Stimulated activated naive CD8-positive, alpha-beta T cell treated with anti-CD3 and anti-CD28 coated beads, Interleukin-15, amount 100 ng/mL, for 72 hours (primary cell): ENCODE measurements at regions not wholly inside any gene's neighbourhood (a gene's known extent, or its start where the extent isn't known, plus 50 kb on each side); places are given as distances from the start of the nearest gene placed in this dataset.
"Not testable (repeated sequence)": the region's sequence is repeated elsewhere in the genome, so short reads cannot be mapped to it uniquely, and the experiment has no call there.

Source experiments
- ATAC-seq: fragments of 150-1000 bp; cut with Tn5 transposase; 2 replicates; pipeline ENCODE4 v1.10.0; 2021; ENCODE audit warnings: mild to moderate bottlenecking, moderate library complexity
- DNase-seq, 2 donors: peaks; one replicate each; pipeline ENCODE4 v3.0.0; 2021 to 2022
- H3K27ac Mint-ChIP-seq, 2 donors: one replicate each; pipeline ENCODE4 v1.8.0; 2022; ENCODE audit warnings: mild to moderate bottlenecking in 2 of 2, mixed read lengths in 2 of 2, moderate library complexity in 2 of 2
- H3K27me3 Mint-ChIP-seq: one replicate; pipeline ENCODE4 v1.8.0; 2022; ENCODE audit warnings: mixed read lengths
- H3K4me1 Mint-ChIP-seq: one replicate; pipeline ENCODE4 v1.8.0; 2022; ENCODE audit warnings: mild to moderate bottlenecking, mixed read lengths
- H3K4me3 Mint-ChIP-seq, 2 donors: one replicate each; pipeline ENCODE4 v1.8.0; 2022; ENCODE audit warnings: mild to moderate bottlenecking in 2 of 2, mixed read lengths in 2 of 2, moderate library complexity in 1 of 2
- H3K9me3 Mint-ChIP-seq, 2 donors: one replicate each; pipeline ENCODE4 v1.8.0; 2022; ENCODE audit warnings: mixed read lengths in 2 of 2

- H3K4me3 Mint-ChIP-seq, result no peak overlapping the region
- no peak for DNase-seq
- no peaks in the 10 kb centered on the region for H3K9me3 Mint-ChIP-seq
- peaks cover 48% of the 10 kb centered on the region for H3K4me1 Mint-ChIP-seq
- H3K27ac Mint-ChIP-seq, result no peak overlapping the region
- H3K27me3 Mint-ChIP-seq, result peaks cover 22% of the 10 kb centered on the region
- ATAC-seq, result peak; percentile 46
These were observed 59.0 kb downstream of the FASLG start for GRCh38 chr1:172717722-172718465.

GRCh38 chr1:172719066-172719627 is 60.2 kb downstream of the FASLG start:
- peaks cover 41% of the 10 kb centered on the region for H3K4me1 Mint-ChIP-seq
- H3K27me3 Mint-ChIP-seq, result peaks cover 22% of the 10 kb centered on the region
- no peak overlapping the region for H3K27ac Mint-ChIP-seq
- ATAC-seq (no peak), DNase-seq (no peak)
- H3K9me3 Mint-ChIP-seq, result no peaks in the 10 kb centered on the region
- H3K4me3 Mint-ChIP-seq, result no peak overlapping the region

- peak overlapping the region in 1 of 2 donors; percentile 5 for H3K4me3 Mint-ChIP-seq
These were observed 60.8 kb downstream of the FASLG start for GRCh38 chr1:172719694-172720138.

GRCh38 chr1:172720339-172720738 is 61.4 kb downstream of the FASLG start:
- no peaks in the 10 kb centered on the region for H3K9me3 Mint-ChIP-seq
- no peak for DNase-seq
- no peak overlapping the region for H3K27ac Mint-ChIP-seq
- ATAC-seq, result no peak
- no peak overlapping the region for H3K4me3 Mint-ChIP-seq
- H3K27me3 Mint-ChIP-seq, result peaks cover 21% of the 10 kb centered on the region
- H3K4me1 Mint-ChIP-seq, result peaks cover 52% of the 10 kb centered on the region

More at GRCh38 chr1:172719694-172720138, 60.8 kb downstream of the FASLG start:
- no peaks in the 10 kb centered on the region for H3K9me3 Mint-ChIP-seq
- H3K27me3 Mint-ChIP-seq, result peaks cover 22% of the 10 kb centered on the region
- peaks cover 47% of the 10 kb centered on the region for H3K4me1 Mint-ChIP-seq
- DNase-seq, result no peak
- H3K27ac Mint-ChIP-seq, result peak overlapping the region in 1 of 2 donors; percentile 29
- ATAC-seq, result no peak

GRCh38 chr1:172723251-172723650 is 64.3 kb downstream of the FASLG start:
- peaks cover 6 to 7% of the 10 kb centered on the region in 2 donors for H3K9me3 Mint-ChIP-seq
- no peak overlapping the region for H3K4me3 Mint-ChIP-seq
- no peak overlapping the region for H3K27ac Mint-ChIP-seq
- ATAC-seq, result no peak
- H3K27me3 Mint-ChIP-seq, result peaks cover 14% of the 10 kb centered on the region
- peaks cover 29% of the 10 kb centered on the region for H3K4me1 Mint-ChIP-seq
- DNase-seq, result no peak

GRCh38 chr1:172724232-172724631 is 65.3 kb downstream of the FASLG start:
- peak overlapping the region in 1 of 2 donors; percentile 84 for H3K27ac Mint-ChIP-seq
- H3K4me1 Mint-ChIP-seq, result peaks cover 20% of the 10 kb centered on the region
- H3K4me3 Mint-ChIP-seq, result peak overlapping the region in 1 of 2 donors; percentile 51
- ATAC-seq (no peak), DNase-seq (no peak)
- peaks cover 13 to 16% of the 10 kb centered on the region in 2 donors for H3K9me3 Mint-ChIP-seq
- H3K27me3 Mint-ChIP-seq, result peaks cover 14% of the 10 kb centered on the region

- Mint-ChIP-seq H3K9me3 (peaks cover 13 to 18% of the 10 kb centered on the region in 2 donors), H3K27me3 (peaks cover 9% of the 10 kb centered on the region), H3K4me1 (peaks cover 13% of the 10 kb centered on the region), H3K27ac (peak overlapping the region; percentile 78 to 84), H3K4me3 (peak overlapping the region in 1 of 2 donors; percentile 51)
- DNase-seq (no peak), ATAC-seq (peak; percentile 69)
These were observed 66.1 kb downstream of the FASLG start for GRCh38 chr1:172724765-172725613.

GRCh38 chr1:172726740-172727139 is 67.8 kb downstream of the FASLG start:
- peaks cover 13% of the 10 kb centered on the region for H3K4me1 Mint-ChIP-seq
- no peak overlapping the region for H3K27ac Mint-ChIP-seq
- ATAC-seq, result no peak
- H3K9me3 Mint-ChIP-seq, result peaks cover 13 to 18% of the 10 kb centered on the region in 2 donors
- DNase-seq, result no peak
- peaks cover 1% of the 10 kb centered on the region for H3K27me3 Mint-ChIP-seq
- no peak overlapping the region for H3K4me3 Mint-ChIP-seq

- Mint-ChIP-seq H3K27me3 (peaks cover 8% of the 10 kb centered on the region), H3K4me1 (peaks cover 13% of the 10 kb centered on the region), H3K4me3 (no peak overlapping the region), H3K9me3 (peaks cover 13 to 18% of the 10 kb centered on the region in 2 donors), H3K27ac (no peak overlapping the region)
- no peak for ATAC-seq
- DNase-seq, result no peak
These were observed 68.5 kb downstream of the FASLG start for GRCh38 chr1:172727275-172727857.

GRCh38 chr1:172727956-172728603 is 69.2 kb downstream of the FASLG start:
- H3K27ac Mint-ChIP-seq, result peak overlapping the region in 1 of 2 donors; percentile 15
- H3K4me3 Mint-ChIP-seq, result no peak overlapping the region
- peaks cover 13% of the 10 kb centered on the region for H3K4me1 Mint-ChIP-seq
- ATAC-seq (peak; percentile 89), DNase-seq (peak; percentile 55 to 64)
- H3K9me3 Mint-ChIP-seq, result peaks cover 13 to 18% of the 10 kb centered on the region in 2 donors
- H3K27me3 Mint-ChIP-seq, result peaks cover 13% of the 10 kb centered on the region

GRCh38 chr1:172728705-172729104 is 69.8 kb downstream of the FASLG start:
- peaks cover 13% of the 10 kb centered on the region for H3K4me1 Mint-ChIP-seq
- peak overlapping the region in 1 of 2 donors; percentile 14 for H3K27ac Mint-ChIP-seq
- H3K4me3 Mint-ChIP-seq, ATAC-seq, DNase-seq: not testable (repeated sequence)
- H3K27me3 Mint-ChIP-seq, result peaks cover 13% of the 10 kb centered on the region
- H3K9me3 Mint-ChIP-seq, result peaks cover 13 to 18% of the 10 kb centered on the region in 2 donors

GRCh38 chr1:172732427-172732826 is 73.5 kb downstream of the FASLG start:
- Mint-ChIP-seq H3K4me3 (no peak overlapping the region), H3K4me1 (no peaks in the 10 kb centered on the region), H3K27ac (no peak overlapping the region), H3K27me3 (peaks cover 13% of the 10 kb centered on the region), H3K9me3 (peaks cover 13 to 18% of the 10 kb centered on the region in 2 donors)
- no peak for DNase-seq
- no peak for ATAC-seq

- no peak overlapping the region for H3K4me3 Mint-ChIP-seq
- no peaks in the 10 kb centered on the region for H3K4me1 Mint-ChIP-seq
- DNase-seq (no peak), ATAC-seq (no peak)
- H3K27me3 Mint-ChIP-seq, result peaks cover 13% of the 10 kb centered on the region
- H3K27ac Mint-ChIP-seq, result no peak overlapping the region
- peaks cover 2 to 6% of the 10 kb centered on the region in 2 donors for H3K9me3 Mint-ChIP-seq
These were observed 74.9 kb downstream of the FASLG start for GRCh38 chr1:172733815-172734214.

- Mint-ChIP-seq H3K27me3 (peaks cover 5% of the 10 kb centered on the region), H3K27ac (no peak overlapping the region), H3K9me3 (no peaks in the 10 kb centered on the region), H3K4me3 (no peak overlapping the region), H3K4me1 (no peaks in the 10 kb centered on the region)
- no peak for ATAC-seq
- no peak for DNase-seq
These were observed 79.5 kb downstream of the FASLG start for GRCh38 chr1:172738389-172738788.
